H1 (cell line): ENCODE measurements at regions not wholly inside any gene's neighbourhood (a gene's known extent, or its start where the extent isn't known, plus 50 kb on each side); places are given as distances from the start of the nearest gene placed in this dataset.

Experiments
- CHD7 ChIP-seq: fragments of 300-600 bp; sonication (generic); IDR thresholded peaks from 2 replicates; pipeline ENCODE4 v1.7.1; 2012; ENCODE audit warnings: low read length, moderate library complexity, mild to moderate bottlenecking, inconsistent platforms; ENCODE audit not compliant: insufficient replicate concordance
- EP300 ChIP-seq, 2 experiments: IDR thresholded peaks; 1 replicate in 1 of 2; 2 replicates in 1 of 2; pipeline ENCODE4 v1.6.1; 2011 to 2012; ENCODE audit warnings: low read depth in 2 of 2, low read length in 2 of 2, mild to moderate bottlenecking in 2 of 2, borderline replicate concordance in 1 of 2, inconsistent platforms in 1 of 2, moderate library complexity in 1 of 2
- EZH2 ChIP-seq: fragments of 200-600 bp; sonication (generic); IDR thresholded peaks from 2 replicates; pipeline ENCODE4 v1.7.1; 2012; ENCODE audit warnings: low read depth, mild to moderate bottlenecking, moderate library complexity, low read length, inconsistent platforms; ENCODE audit not compliant: severe bottlenecking
- HDAC2 ChIP-seq, 2 experiments: fragments of 300-600 bp in 1 of 2; sonication (generic) in 1 of 2; IDR thresholded peaks; 2 replicates each; pipeline ENCODE4 v1.6.1; 2011 to 2012; ENCODE audit warnings: low read depth in 2 of 2, low read length in 2 of 2, mild to moderate bottlenecking in 2 of 2, moderate library complexity in 2 of 2, borderline replicate concordance in 1 of 2, inconsistent platforms in 1 of 2
- RFX5 ChIP-seq: IDR thresholded peaks from 2 replicates; pipeline ENCODE4 v1.6.1; 2011; ENCODE audit warnings: low read depth, low read length, improper control_type of control experiment, borderline replicate concordance
- RXRA ChIP-seq: IDR thresholded peaks from 2 replicates; pipeline ENCODE4 v1.6.1; 2011; ENCODE audit warnings: low read depth, mild to moderate bottlenecking, low read length, moderate library complexity; ENCODE audit not compliant: insufficient read depth
- TEAD4 ChIP-seq: IDR thresholded peaks from 2 replicates; pipeline ENCODE4 v1.6.1; 2012; ENCODE audit warnings: low read depth, low read length, inconsistent platforms, mixed read lengths
- YY1 ChIP-seq: IDR thresholded peaks from 2 replicates; pipeline ENCODE4 v1.6.1; 2011; ENCODE audit warnings: low read depth, mild to moderate bottlenecking, low read length

GRCh38 chr4:27115221-27115620, 254.6 kb downstream of the STIM2 start (continued):
- TF ChIP-seq CHD7 (no peak), EZH2 (no peak), RFX5 (no peak), HDAC2 (IDR thresholded peaks at IDR 0.05; ENCODE audit: borderline replicate concordance in 1 of 2, low read depth in 2 of 2, low read length in 2 of 2) (no peak), RXRA (no peak), EP300 (IDR thresholded peaks at IDR 0.05; ENCODE audit: borderline replicate concordance in 1 of 2, low read depth in 2 of 2, low read length in 2 of 2) (no peak), TEAD4 (no peak), YY1 (no peak)
- TF ChIP-seq, all 59 proteins: peak for 0
